Aorta (tissue), 5 donors: ENCODE measurements at regions not wholly inside any gene's neighbourhood (a gene's known extent, or its start where the extent isn't known, plus 50 kb on each side); places are given as distances from the start of the nearest gene placed in this dataset.
"Not testable (repeated sequence)": the region's sequence is repeated elsewhere in the genome, so short reads cannot be mapped to it uniquely, and the experiment has no call there.

ENCODE experiments used
- ATAC-seq: fragments of 200-7000 bp; cut with Tn5 transposase; one replicate; pipeline ENCODE4 v1.9.1; 2022; ENCODE audit warnings: moderate library complexity; ENCODE audit not compliant: low FRiP score
- DNase-seq, 2 donors: peaks; one replicate each; pipeline ENCODE4 v3.0.0-alpha.2; 2020
- H3K27ac ChIP-seq, 2 donors: one replicate each; pipeline ENCODE4 v1.5.1; 2013; ENCODE audit warnings: low read length in 2 of 2, mild to moderate bottlenecking in 2 of 2, moderate library complexity in 2 of 2, control low read depth in 1 of 2, inconsistent platforms in 1 of 2, low read depth in 1 of 2
- H3K27me3 ChIP-seq, 2 donors: one replicate each; pipeline ENCODE4 v1.6.1; 2013; ENCODE audit warnings: control low read depth in 1 of 2, low read length in 1 of 2, mild to moderate bottlenecking in 1 of 2, moderate library complexity in 1 of 2; ENCODE audit not compliant: insufficient read depth in 2 of 2, control insufficient read depth in 1 of 2
- H3K36me3 ChIP-seq, 2 donors: one replicate each; pipeline ENCODE4 v1.6.1; 2013; ENCODE audit warnings: control low read depth in 1 of 2, low read length in 1 of 2, mild to moderate bottlenecking in 1 of 2; ENCODE audit not compliant: insufficient read depth in 2 of 2, control insufficient read depth in 1 of 2
- H3K4me1 ChIP-seq, 2 donors: one replicate each; pipeline ENCODE4 v1.6.1; 2013; ENCODE audit warnings: low read length in 2 of 2, control low read depth in 1 of 2, mild to moderate bottlenecking in 1 of 2, moderate library complexity in 1 of 2; ENCODE audit not compliant: insufficient read depth in 2 of 2, control insufficient read depth in 1 of 2
- H3K4me3 ChIP-seq, 2 donors: one replicate each; pipeline ENCODE4 v1.5.1; 2013; ENCODE audit warnings: low read length in 2 of 2, control low read depth in 1 of 2, mild to moderate bottlenecking in 1 of 2
- H3K9me3 ChIP-seq: one replicate; pipeline ENCODE4 v1.6.1; 2013; ENCODE audit warnings: mild to moderate bottlenecking, low read length; ENCODE audit not compliant: control insufficient read depth
- WGBS, 2 donors: extraction: QIAGEN DNeasy Blood & Tissue Kit; methylation state at CpG; one replicate each; pipeline ENCODE4 v1.1.7; 2013; 5-methylcytosine and 5-hydroxymethylcytosine counted together
- intact Hi-C, 2 donors: fragments of 100-400 bp; cut with DNase I; formaldehyde crosslinking; loops; one replicate each; pipeline versions ENCODE4 v1.14.2 to v1.15.0; 2022
- donor health status: healthy with polysubstance abuse.
- donor health status: Bipolar disorder and iron deficiency.
- donor health status: DM: no; HTN: no; CAD: no.
- donor health status: DM: no; HTN: no; CAD: no.
- donor health status: DM: yes; HTN: yes; CAD: no.

- H3K9me3 ChIP-seq, result no peaks in the 10 kb centered on the region
- H3K4me3 ChIP-seq, result no peak overlapping the region
- DNase-seq, result peak in 1 of 2 donors; percentile 69
- ATAC-seq, result no peak
- H3K36me3 ChIP-seq, result no peaks in the 10 kb centered on the region
- H3K27ac ChIP-seq, result no peak overlapping the region
- 80% methylated on average over 11 of the region's 11 CpGs for WGBS, 2 donors
- no peaks in the 10 kb centered on the region for H3K4me1 ChIP-seq
- intact Hi-C loops, result no loop called here
- H3K27me3 ChIP-seq, result no peaks in the 10 kb centered on the region
Observed at GRCh38 chr19:30106417-30107095, 164.5 kb downstream of the URI1 start.

- intact Hi-C loops, result no loop called here
- Histone ChIP-seq H3K36me3 (no peaks in the 10 kb centered on the region), H3K4me3 (no peak overlapping the region), H3K9me3 (no peaks in the 10 kb centered on the region), H3K4me1 (no peaks in the 10 kb centered on the region), H3K27ac (no peak overlapping the region), H3K27me3 (no peaks in the 10 kb centered on the region)
- DNase-seq (no peak), ATAC-seq (no peak)
- 9 to 19% methylated on average over 9 to 12 of the region's 12 CpGs for WGBS, 2 donors
Observed at GRCh38 chr19:30107251-30107650, 165.2 kb downstream of the URI1 start.

- no peak for DNase-seq
- H3K27me3 ChIP-seq, result no peaks in the 10 kb centered on the region
- H3K27ac ChIP-seq, result no peak overlapping the region
- no peaks in the 10 kb centered on the region for H3K9me3 ChIP-seq
- no peaks in the 10 kb centered on the region for H3K36me3 ChIP-seq
- no peak for ATAC-seq
- intact Hi-C loops, result no loop called here
- H3K4me3 ChIP-seq, result no peak overlapping the region
- no peaks in the 10 kb centered on the region for H3K4me1 ChIP-seq
- 70 to 71% methylated on average over 5 of the region's 5 CpGs for WGBS, 2 donors
Observed at GRCh38 chr19:30109565-30109964, 167.5 kb downstream of the URI1 start.

- H3K4me3 ChIP-seq, result no peak overlapping the region
- DNase-seq (peak in 1 of 2 donors; percentile 63), ATAC-seq (no peak)
- no peaks in the 10 kb centered on the region for H3K4me1 ChIP-seq
- H3K9me3 ChIP-seq, result no peaks in the 10 kb centered on the region
- no peaks in the 10 kb centered on the region for H3K36me3 ChIP-seq
- H3K27me3 ChIP-seq, result no peaks in the 10 kb centered on the region
- WGBS, 2 donors, result 87 to 88% methylated on average over 22 of the region's 22 CpGs
- intact Hi-C loops, result no loop called here
- no peak overlapping the region for H3K27ac ChIP-seq
Observed at GRCh38 chr19:30111021-30111855, 169.2 kb downstream of the URI1 start.

- Histone ChIP-seq H3K9me3 (no peaks in the 10 kb centered on the region), H3K27ac (no peak overlapping the region), H3K27me3 (no peaks in the 10 kb centered on the region), H3K4me3 (no peak overlapping the region), H3K4me1 (no peaks in the 10 kb centered on the region), H3K36me3 (no peaks in the 10 kb centered on the region)
- ATAC-seq (no peak), DNase-seq (peak in 1 of 2 donors; percentile 59)
- WGBS, 2 donors, result 88 to 89% methylated on average over 9 of the region's 9 CpGs
- intact Hi-C loops, result no loop called here
Observed at GRCh38 chr19:30112171-30112570, 170.1 kb downstream of the URI1 start.

GRCh38 chr19:30112666-30113065, 170.6 kb downstream of the URI1 start:
- Histone ChIP-seq H3K4me1 (no peaks in the 10 kb centered on the region), H3K27me3 (no peaks in the 10 kb centered on the region), H3K9me3 (no peaks in the 10 kb centered on the region), H3K27ac (no peak overlapping the region), H3K4me3 (no peak overlapping the region), H3K36me3 (no peaks in the 10 kb centered on the region)
- DNase-seq (peak in 1 of 2 donors; percentile 31), ATAC-seq (no peak)
- intact Hi-C loops, result no loop called here
- WGBS, 2 donors, result 84 to 89% methylated on average over 8 of the region's 8 CpGs

- ATAC-seq, result no peak
- Histone ChIP-seq H3K27ac (no peak overlapping the region), H3K4me1 (no peaks in the 10 kb centered on the region), H3K27me3 (no peaks in the 10 kb centered on the region), H3K36me3 (no peaks in the 10 kb centered on the region), H3K9me3 (no peaks in the 10 kb centered on the region), H3K4me3 (no peak overlapping the region)
- intact Hi-C loops, result no loop called here
- DNase-seq, result peak in 1 of 2 donors; percentile 42
- WGBS, 2 donors, result 51 to 52% methylated on average over 5 of the region's 5 CpGs
Observed at GRCh38 chr19:30113186-30113585, 171.1 kb downstream of the URI1 start.

- H3K4me1 ChIP-seq, H3K9me3 ChIP-seq, DNase-seq, H3K4me3 ChIP-seq, H3K27ac ChIP-seq, intact Hi-C loops, ATAC-seq, H3K36me3 ChIP-seq, H3K27me3 ChIP-seq: not testable (repeated sequence)
- WGBS, 2 donors, result 80 to 82% methylated on average over 5 of the region's 5 CpGs
Observed at GRCh38 chr19:30114095-30114494, 172.1 kb downstream of the URI1 start.

- no peaks in the 10 kb centered on the region for H3K9me3 ChIP-seq
- WGBS, 2 donors, result 93 to 96% methylated on average over 2 of the region's 2 CpGs
- DNase-seq (no peak), ATAC-seq (no peak)
- no peak overlapping the region for H3K4me3 ChIP-seq
- no peaks in the 10 kb centered on the region for H3K27me3 ChIP-seq
- no peaks in the 10 kb centered on the region for H3K4me1 ChIP-seq
- intact Hi-C loops, result no loop called here
- H3K36me3 ChIP-seq, result no peaks in the 10 kb centered on the region
- no peak overlapping the region for H3K27ac ChIP-seq
Observed at GRCh38 chr19:30115947-30116346, 173.9 kb downstream of the URI1 start.
